ENCODE measurements at regions not wholly inside any gene's neighbourhood (a gene's known extent, or its start where the extent isn't known, plus 50 kb on each side); places are given as distances from the start of the nearest gene placed in this dataset.

DNA sequence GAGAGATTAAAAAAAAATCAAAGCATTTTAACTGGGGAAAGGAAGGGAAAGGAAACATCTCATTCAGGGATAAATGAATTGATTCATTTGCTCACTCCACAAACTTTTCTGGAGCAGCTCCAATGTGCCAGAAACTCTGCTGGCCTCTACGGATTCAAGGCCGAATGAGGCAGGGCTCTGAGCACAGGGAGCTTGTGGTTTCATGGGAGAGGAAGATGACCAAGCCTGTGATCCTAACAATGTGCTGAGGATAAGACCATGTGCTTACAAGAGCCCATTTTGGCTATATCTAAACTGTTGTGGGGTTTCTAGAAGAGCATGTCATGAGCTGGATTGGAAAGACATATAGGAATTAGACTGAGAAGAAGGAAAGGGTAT lies 137.5 kb downstream of the ZNF674 start:
- in situ Hi-C loops (cut with MboI; ENCODE audit: low pct_unique_long_range_greater_than_20kb, low sequenced_read_pairs, unreplicated experiment): loop anchor here (25.0 kb wide), 2 partner anchors 380 to 570 kb away; no protein-coding TSS in a partner anchor
- TF ChIP-seq, protein P1, sequence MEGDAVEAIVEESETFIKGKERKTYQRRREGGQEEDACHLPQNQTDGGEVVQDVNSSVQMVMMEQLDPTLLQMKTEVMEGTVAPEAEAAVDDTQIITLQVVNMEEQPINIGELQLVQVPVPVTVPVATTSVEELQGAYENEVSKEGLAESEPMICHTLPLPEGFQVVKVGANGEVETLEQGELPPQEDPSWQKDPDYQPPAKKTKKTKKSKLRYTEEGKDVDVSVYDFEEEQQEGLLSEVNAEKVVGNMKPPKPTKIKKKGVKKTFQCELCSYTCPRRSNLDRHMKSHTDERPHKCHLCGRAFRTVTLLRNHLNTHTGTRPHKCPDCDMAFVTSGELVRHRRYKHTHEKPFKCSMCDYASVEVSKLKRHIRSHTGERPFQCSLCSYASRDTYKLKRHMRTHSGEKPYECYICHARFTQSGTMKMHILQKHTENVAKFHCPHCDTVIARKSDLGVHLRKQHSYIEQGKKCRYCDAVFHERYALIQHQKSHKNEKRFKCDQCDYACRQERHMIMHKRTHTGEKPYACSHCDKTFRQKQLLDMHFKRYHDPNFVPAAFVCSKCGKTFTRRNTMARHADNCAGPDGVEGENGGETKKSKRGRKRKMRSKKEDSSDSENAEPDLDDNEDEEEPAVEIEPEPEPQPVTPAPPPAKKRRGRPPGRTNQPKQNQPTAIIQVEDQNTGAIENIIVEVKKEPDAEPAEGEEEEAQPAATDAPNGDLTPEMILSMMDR (IDR thresholded peaks at IDR 0.05; ENCODE audit: extremely low read depth, insufficient read depth, missing control alignments): no peak

DNA sequence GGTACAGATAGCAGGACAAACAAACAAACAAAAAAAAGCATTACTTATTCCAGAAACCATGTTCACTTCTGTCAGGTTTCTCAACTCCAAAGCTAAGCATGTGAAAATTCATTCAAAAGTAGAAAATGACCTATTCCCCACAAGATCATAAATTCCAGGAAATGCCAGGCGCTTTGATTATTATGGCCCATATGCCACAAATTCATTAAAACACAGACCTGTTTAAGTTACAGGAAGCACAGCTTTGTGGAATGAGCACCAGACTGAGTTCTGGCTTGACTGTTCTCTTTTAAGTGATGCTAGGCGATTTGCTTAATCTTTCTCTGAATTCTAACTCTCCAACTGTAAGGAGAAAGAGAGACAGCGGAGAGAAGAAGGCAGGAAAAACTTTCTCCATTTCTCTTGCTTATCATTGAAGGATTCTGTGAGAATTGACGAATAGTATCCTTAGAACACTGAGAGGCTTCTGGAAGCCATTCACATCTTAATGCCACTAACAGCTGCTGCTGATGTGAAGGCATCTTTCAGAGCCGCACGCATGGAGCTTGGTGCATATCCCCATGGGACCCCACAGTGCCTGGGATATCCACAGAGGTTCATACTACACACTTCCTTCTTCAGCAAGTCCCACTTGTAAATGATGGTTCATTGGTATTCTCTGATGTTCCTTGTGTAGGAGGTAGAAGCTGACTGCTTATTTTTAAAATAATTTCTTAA lies 138.0 kb downstream of the ZNF674 start:
- no peak for DNase-seq (ENCODE audit: low spot score)
- in situ Hi-C loops (cut with MboI; ENCODE audit: low pct_unique_long_range_greater_than_20kb, low sequenced_read_pairs, unreplicated experiment): loop anchor here (25.0 kb wide), 2 partner anchors 380 to 570 kb away; no protein-coding TSS in a partner anchor
- TF ChIP-seq, protein P1 (IDR thresholded peaks at IDR 0.05; ENCODE audit: extremely low read depth, insufficient read depth, missing control alignments): no peak

More for the DNA sequence above, 137.5 kb downstream of the ZNF674 start:
- no peak for DNase-seq (ENCODE audit: low spot score)

DNA sequence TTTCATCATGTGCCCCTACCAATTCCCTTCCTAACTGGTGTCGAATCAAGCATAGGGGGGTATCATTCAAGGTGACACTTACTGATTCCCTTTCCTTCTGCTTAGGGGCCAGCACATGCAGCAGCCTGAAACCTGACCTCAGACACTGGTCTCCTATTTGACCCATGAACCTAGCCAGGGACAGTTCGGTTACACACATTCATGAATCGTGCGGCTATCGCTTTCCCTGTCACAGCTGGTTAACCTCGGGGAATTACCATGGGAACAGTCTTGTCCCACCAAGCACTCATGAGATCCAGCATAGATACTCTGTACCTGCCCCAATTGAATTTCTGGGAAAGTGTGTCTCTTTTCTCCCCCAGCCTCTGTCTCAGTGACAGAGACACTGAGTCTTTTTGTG lies 140.4 kb downstream of the ZNF674 start:
- TF ChIP-seq, protein P1 (IDR thresholded peaks at IDR 0.05; ENCODE audit: extremely low read depth, insufficient read depth, missing control alignments): no peak
- in situ Hi-C loops (cut with MboI; ENCODE audit: low pct_unique_long_range_greater_than_20kb, low sequenced_read_pairs, unreplicated experiment): loop anchor here (25.0 kb wide), 2 partner anchors 383 to 567 kb away; no protein-coding TSS in a partner anchor
- DNase-seq (ENCODE audit: low spot score): no peak

GRCh38 chrX:46400530-46401443 lies 144.4 kb downstream of the ZNF674 start:
- DNase-seq (ENCODE audit: low spot score): no peak
- TF ChIP-seq, protein P1 (IDR thresholded peaks at IDR 0.05; ENCODE audit: extremely low read depth, insufficient read depth, missing control alignments): no peak
- in situ Hi-C loops (cut with MboI; ENCODE audit: low pct_unique_long_range_greater_than_20kb, low sequenced_read_pairs, unreplicated experiment): loop anchor here (25.0 kb wide), 2 partner anchors 387 to 563 kb away; no protein-coding TSS in a partner anchor

- no peak for DNase-seq (ENCODE audit: low spot score)
- TF ChIP-seq, protein P1 (IDR thresholded peaks at IDR 0.05; ENCODE audit: extremely low read depth, insufficient read depth, missing control alignments): no peak
- in situ Hi-C loops (cut with MboI; ENCODE audit: low pct_unique_long_range_greater_than_20kb, low sequenced_read_pairs, unreplicated experiment): no loop called here
These were observed 146.3 kb downstream of the ZNF674 start for GRCh38 chrX:46398874-46399273.

DNA sequence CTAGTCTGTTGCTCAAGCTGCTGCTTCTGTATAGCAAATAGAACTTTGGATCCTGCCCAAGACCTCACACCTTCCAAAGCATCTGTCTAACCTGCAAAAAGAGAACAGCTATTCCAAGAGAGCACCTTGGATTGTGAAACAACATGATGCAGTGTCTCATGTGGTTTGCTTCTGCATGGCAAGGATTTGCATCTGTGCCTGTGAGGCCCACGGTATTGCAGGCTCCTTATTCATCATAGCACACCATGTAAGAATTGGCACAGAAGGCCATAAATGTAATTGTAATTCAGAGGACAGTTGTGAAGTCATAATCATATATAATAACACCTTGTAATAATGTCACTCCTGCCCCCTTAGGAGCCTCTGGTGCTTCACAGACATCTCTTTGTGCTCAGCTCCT lies 147.1 kb downstream of the ZNF674 start:
- TF ChIP-seq, protein P1 (IDR thresholded peaks at IDR 0.05; ENCODE audit: extremely low read depth, insufficient read depth, missing control alignments): no peak
- in situ Hi-C loops (cut with MboI; ENCODE audit: low pct_unique_long_range_greater_than_20kb, low sequenced_read_pairs, unreplicated experiment): no loop called here
- DNase-seq (ENCODE audit: low spot score): no peak
